ENCODE measurements at regions not wholly inside any gene's neighbourhood (a gene's known extent, or its start where the extent isn't known, plus 50 kb on each side); places are given as distances from the start of the nearest gene placed in this dataset.

DNA sequence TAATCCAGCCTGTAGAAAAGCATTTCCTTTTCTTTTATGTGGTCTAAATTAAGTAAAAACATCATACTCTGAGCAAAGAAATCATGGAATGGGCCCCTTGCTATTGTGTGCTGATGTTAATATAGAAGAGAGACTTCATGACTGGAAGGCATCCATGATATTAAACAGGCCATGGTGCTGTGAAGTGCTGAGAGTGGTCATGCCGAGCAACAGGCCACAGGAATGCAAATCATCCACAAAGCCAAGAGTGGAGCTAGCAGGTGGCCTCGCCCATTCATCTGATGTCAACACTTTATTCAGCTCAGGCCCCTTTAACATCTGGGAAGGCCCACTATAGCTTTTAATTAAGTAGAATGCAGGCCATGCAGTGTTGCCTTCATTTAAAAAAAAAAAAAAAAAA is 115.2 kb upstream of the HMGCLL1 start:
- POLR2A ChIA-PET = interaction anchor here (0.6 kb wide), 2 partner anchors 222 to 1222 kb away, joined by 3 read pairs; no protein-coding TSS in a partner anchor
- intact Hi-C loops (cut with micrococcal nuclease; ENCODE audit: unreplicated experiment) = no loop called here

GRCh38 chr6:55679503-55679902 is 100.5 kb upstream of the HMGCLL1 start:
- no peaks in the 10 kb centered on the region for H3K4me1 ChIP-seq (ENCODE audit: insufficient read depth, low read length, poor library complexity, severe bottlenecking)
- ChIA-PET CTCF (ENCODE audit: unreplicated experiment) (no interaction called here), POLR2A (no interaction called here)
- DNase-seq (ENCODE audit: low spot score) = no peak
- H3K9me3 ChIP-seq (ENCODE audit: low read length) = no peaks in the 10 kb centered on the region
- TF ChIP-seq, protein P1, sequence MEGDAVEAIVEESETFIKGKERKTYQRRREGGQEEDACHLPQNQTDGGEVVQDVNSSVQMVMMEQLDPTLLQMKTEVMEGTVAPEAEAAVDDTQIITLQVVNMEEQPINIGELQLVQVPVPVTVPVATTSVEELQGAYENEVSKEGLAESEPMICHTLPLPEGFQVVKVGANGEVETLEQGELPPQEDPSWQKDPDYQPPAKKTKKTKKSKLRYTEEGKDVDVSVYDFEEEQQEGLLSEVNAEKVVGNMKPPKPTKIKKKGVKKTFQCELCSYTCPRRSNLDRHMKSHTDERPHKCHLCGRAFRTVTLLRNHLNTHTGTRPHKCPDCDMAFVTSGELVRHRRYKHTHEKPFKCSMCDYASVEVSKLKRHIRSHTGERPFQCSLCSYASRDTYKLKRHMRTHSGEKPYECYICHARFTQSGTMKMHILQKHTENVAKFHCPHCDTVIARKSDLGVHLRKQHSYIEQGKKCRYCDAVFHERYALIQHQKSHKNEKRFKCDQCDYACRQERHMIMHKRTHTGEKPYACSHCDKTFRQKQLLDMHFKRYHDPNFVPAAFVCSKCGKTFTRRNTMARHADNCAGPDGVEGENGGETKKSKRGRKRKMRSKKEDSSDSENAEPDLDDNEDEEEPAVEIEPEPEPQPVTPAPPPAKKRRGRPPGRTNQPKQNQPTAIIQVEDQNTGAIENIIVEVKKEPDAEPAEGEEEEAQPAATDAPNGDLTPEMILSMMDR (conservative IDR thresholded peaks at IDR 0.05; ENCODE audit: low read length) = no peak
- no peaks in the 10 kb centered on the region for H4K20me1 ChIP-seq (ENCODE audit: insufficient read depth, low read length)
- H3K79me2 ChIP-seq (ENCODE audit: insufficient read depth, low read depth, low read length) = no peaks in the 10 kb centered on the region
- BruUV-seq (replicated peaks) = no TSS peak
- H3K9me2 ChIP-seq (ENCODE audit: insufficient read depth, low read length) = no peaks in the 10 kb centered on the region
- no peak overlapping the region for H3K4me3 ChIP-seq (ENCODE audit: low read depth, low read length, poor library complexity, severe bottlenecking)
- no peak overlapping the region for H3K27ac ChIP-seq (ENCODE audit: low read depth, low read length, poor library complexity, severe bottlenecking)
- intact Hi-C loops (cut with micrococcal nuclease; ENCODE audit: unreplicated experiment) = no loop called here
- no peak overlapping the region for H2AFZ ChIP-seq (ENCODE audit: low read length)
- no peak overlapping the region for H3K4me2 ChIP-seq (ENCODE audit: low read length)
- H3K36me3 ChIP-seq (ENCODE audit: insufficient read depth, low read length) = no peaks in the 10 kb centered on the region

More for the DNA sequence above, 115.2 kb upstream of the HMGCLL1 start:
- no TSS peak for BruUV-seq (replicated peaks)
- no peaks in the 10 kb centered on the region for H3K36me3 ChIP-seq (ENCODE audit: insufficient read depth, low read length)
- H3K79me2 ChIP-seq (ENCODE audit: insufficient read depth, low read depth, low read length) = no peaks in the 10 kb centered on the region
- no peak for DNase-seq (ENCODE audit: low spot score)
- no peaks in the 10 kb centered on the region for H3K4me1 ChIP-seq (ENCODE audit: insufficient read depth, low read length, poor library complexity, severe bottlenecking)
- H2AFZ ChIP-seq (ENCODE audit: low read length) = no peak overlapping the region
- CTCF ChIA-PET (ENCODE audit: unreplicated experiment) = no interaction called here
- H3K4me2 ChIP-seq (ENCODE audit: low read length) = no peak overlapping the region
- no peaks in the 10 kb centered on the region for H3K9me2 ChIP-seq (ENCODE audit: insufficient read depth, low read length)
- no peak overlapping the region for H3K27ac ChIP-seq (ENCODE audit: low read depth, low read length, poor library complexity, severe bottlenecking)
- no peak overlapping the region for H3K4me3 ChIP-seq (ENCODE audit: low read depth, low read length, poor library complexity, severe bottlenecking)
- no peak for TF ChIP-seq EZH2phosphoT487 (IDR thresholded peaks at IDR 0.05; ENCODE audit: borderline replicate concordance, low read depth, low read length)
- TF ChIP-seq, protein P1 (conservative IDR thresholded peaks at IDR 0.05; ENCODE audit: low read length) = no peak
- no peaks in the 10 kb centered on the region for H4K20me1 ChIP-seq (ENCODE audit: insufficient read depth, low read length)
- no peaks in the 10 kb centered on the region for H3K9me3 ChIP-seq (ENCODE audit: low read length)

DNA sequence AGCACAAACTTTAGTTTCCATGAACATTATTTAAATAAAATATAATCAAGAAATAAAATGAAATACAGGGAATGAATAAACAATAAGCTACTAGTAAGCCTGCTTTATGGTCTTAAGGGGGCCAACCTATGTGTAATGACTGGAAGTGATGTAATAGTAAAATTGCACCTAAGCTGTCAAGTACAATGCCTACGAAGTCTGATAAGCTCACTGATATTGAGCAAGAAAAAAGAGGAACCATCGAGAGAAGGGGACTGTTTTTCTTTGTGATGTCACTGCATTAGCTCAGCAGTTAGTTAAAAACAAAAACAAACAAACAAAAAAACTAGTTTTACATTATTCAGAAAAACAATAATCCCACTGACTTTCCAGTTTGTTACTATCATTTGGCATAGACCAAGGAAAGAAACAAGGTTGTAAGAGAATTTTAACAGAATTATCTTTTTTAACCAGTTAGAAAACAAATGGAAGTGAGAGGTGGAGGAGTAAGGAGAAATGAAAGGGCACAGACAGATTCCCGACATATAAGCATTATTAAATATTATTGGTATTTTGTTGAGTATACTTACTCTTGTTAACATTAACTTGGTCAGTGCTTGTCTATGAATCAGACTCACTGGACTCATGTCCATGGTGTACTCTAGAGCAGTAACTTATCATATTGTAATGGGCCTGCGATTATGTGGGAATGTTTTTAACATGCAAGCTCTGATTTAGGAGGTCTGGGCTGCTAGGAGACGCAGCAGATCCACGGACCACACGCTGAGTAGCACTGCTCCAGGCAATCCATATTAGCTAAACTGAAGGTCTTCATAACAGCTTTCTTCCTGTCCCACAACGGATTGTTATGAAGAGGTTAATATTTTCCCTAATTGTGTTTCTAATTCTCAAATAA is 99.6 kb upstream of the HMGCLL1 start:
- no peaks in the 10 kb centered on the region for H4K20me1 ChIP-seq (ENCODE audit: insufficient read depth, low read length)
- no peaks in the 10 kb centered on the region for H3K4me1 ChIP-seq (ENCODE audit: insufficient read depth, low read length, poor library complexity, severe bottlenecking)
- no peaks in the 10 kb centered on the region for H3K79me2 ChIP-seq (ENCODE audit: insufficient read depth, low read depth, low read length)
- TF ChIP-seq, protein P1 (conservative IDR thresholded peaks at IDR 0.05; ENCODE audit: low read length) = no peak
- no peaks in the 10 kb centered on the region for H3K9me2 ChIP-seq (ENCODE audit: insufficient read depth, low read length)
- H3K4me2 ChIP-seq (ENCODE audit: low read length) = no peak overlapping the region
- ChIA-PET CTCF (ENCODE audit: unreplicated experiment) (no interaction called here), POLR2A (no interaction called here)
- BruUV-seq (replicated peaks) = no TSS peak
- no peaks in the 10 kb centered on the region for H3K36me3 ChIP-seq (ENCODE audit: insufficient read depth, low read length)
- no peak for DNase-seq (ENCODE audit: low spot score)
- H3K4me3 ChIP-seq (ENCODE audit: low read depth, low read length, poor library complexity, severe bottlenecking) = no peak overlapping the region
- no peak overlapping the region for H3K27ac ChIP-seq (ENCODE audit: low read depth, low read length, poor library complexity, severe bottlenecking)
- H3K9me3 ChIP-seq (ENCODE audit: low read length) = no peaks in the 10 kb centered on the region
- intact Hi-C loops (cut with micrococcal nuclease; ENCODE audit: unreplicated experiment) = no loop called here
- no peak overlapping the region for H2AFZ ChIP-seq (ENCODE audit: low read length)

Data from OCI-LY7 (cell line).